Keratinocyte (primary cell): ENCODE measurements at regions not wholly inside any gene's neighbourhood (a gene's known extent, or its start where the extent isn't known, plus 50 kb on each side); places are given as distances from the start of the nearest gene placed in this dataset.

ENCODE experiments used
- CTCF ChIP-seq, 3 experiments: IDR thresholded peaks in 1 of 3; conservative IDR thresholded peaks in 1 of 3; optimal IDR thresholded peaks in 1 of 3; 2 replicates in 2 of 3; 3 replicates in 1 of 3; pipeline versions ENCODE3 to v1.5.1; 2011; ENCODE audit warnings: low read length in 3 of 3, mild to moderate bottlenecking in 3 of 3, moderate library complexity in 2 of 3, control low read depth in 1 of 3, inconsistent platforms in 1 of 3; ENCODE audit not compliant: insufficient read depth in 2 of 3; ENCODE audit errors: extremely low read depth in 1 of 3
- EZH2 ChIP-seq: IDR thresholded peaks from one replicate; pipeline ENCODE4 v1.6.1; 2012; ENCODE audit warnings: inconsistent platforms, mild to moderate bottlenecking, low read length, moderate library complexity

GRCh38 chr10:59517341-59517899 is 155.1 kb upstream of the FAM13C start:
- TF ChIP-seq CTCF (optimal IDR thresholded peaks at IDR 0.05 in 1 of 3, IDR thresholded peaks at IDR 0.05 in 1 of 3, conservative IDR thresholded peaks at IDR 0.05 in 1 of 3; ENCODE audit: extremely low read depth in 1 of 3, insufficient read depth in 2 of 3, low read length in 3 of 3), result no peak
- TF ChIP-seq EZH2, result no peak
